EH (cell line): ENCODE measurements at regions not wholly inside any gene's neighbourhood (a gene's known extent, or its start where the extent isn't known, plus 50 kb on each side); places are given as distances from the start of the nearest gene placed in this dataset.
"Not testable (repeated sequence)": the region's sequence is repeated elsewhere in the genome, so short reads cannot be mapped to it uniquely, and the experiment has no call there.

Source experiments
- DNase-seq: peaks from one replicate; pipeline ENCODE4 v3.0.0-alpha.2; 2015; ENCODE audit warnings: low read depth

DNA sequence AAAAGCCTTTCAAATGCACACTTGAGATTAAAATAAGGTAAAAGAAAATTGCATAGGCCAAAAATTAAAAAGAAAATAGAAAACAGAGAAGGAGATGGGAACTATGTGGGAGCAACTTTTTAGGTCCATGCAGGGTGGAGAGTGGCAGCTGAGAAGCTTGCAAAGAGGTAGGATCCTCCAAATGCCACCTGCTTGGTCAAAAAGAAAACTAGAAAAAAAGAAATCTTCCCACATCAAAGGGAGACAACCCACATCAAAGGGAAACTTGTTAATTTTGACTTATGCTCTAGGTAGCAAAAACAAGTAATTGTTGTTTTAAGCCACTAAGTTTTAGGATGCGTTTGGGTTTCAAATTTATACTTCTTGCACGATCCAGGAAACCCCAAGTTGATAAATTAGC is 342.9 kb downstream of the IL20RB start:
- DNase-seq: no peak

DNA sequence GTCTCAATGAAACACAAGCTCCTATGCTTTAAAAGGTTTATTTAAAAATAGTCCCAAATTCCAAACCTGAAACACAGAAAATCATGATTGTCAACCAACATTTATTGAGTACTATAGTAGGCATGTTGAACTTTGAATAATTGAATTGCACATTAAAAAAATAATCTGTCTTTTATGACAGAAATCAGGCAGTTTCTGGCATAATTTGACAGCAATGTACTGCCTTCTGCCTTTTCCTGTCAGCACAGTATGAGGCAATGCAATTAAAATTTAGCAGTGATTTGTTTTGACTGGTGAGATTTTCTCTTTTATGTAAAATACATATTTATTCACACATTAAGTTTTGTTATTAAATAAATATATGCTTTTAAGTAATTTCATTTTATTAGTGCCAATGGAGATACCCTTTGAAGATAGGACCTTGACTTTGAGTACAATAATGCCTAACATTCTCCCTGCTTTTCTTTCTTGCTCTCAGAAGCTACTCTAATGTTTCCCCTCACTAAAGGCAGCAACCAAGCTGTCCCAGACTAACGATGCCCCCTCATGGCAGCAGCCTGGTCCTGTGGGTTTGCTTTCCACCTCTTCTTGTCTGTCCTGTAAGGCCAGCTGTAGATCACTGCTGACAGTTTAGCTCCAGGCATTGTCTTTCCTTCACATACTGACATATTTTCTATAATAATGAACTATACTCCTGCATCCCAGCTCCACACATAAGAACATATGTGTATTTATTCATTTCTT is 346.7 kb downstream of the IL20RB start:
- DNase-seq: no peak

GRCh38 chr3:137324114-137324513 is 366.3 kb downstream of the IL20RB start:
- no peak for DNase-seq

GRCh38 chr3:137325170-137325569 is 367.4 kb downstream of the IL20RB start:
- DNase-seq: no peak

GRCh38 chr3:137325934-137326333 is 368.2 kb downstream of the IL20RB start:
- DNase-seq: no peak

- DNase-seq: no peak
These were observed 371.8 kb downstream of the IL20RB start for GRCh38 chr3:137329594-137329993.

DNA sequence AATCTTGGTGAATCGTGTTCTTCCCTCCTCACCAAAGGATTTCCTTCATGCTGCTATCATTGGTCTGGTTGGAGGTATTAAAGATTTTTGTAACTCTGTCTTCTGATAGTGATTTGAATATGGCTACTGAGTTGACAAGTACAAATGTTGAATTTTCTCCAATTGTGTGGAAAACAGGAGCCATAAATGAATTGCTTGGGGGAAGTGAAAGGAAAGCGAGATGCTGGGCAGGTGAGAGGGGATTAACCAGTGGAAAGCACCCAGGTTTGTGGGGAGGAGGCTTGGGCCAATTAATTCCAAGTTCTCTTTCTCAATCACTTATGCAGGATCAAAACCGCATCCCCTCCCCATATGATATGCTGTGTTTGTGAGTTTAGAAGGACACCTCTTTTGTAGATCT is 372.5 kb downstream of the IL20RB start:
- no peak for DNase-seq

DNA sequence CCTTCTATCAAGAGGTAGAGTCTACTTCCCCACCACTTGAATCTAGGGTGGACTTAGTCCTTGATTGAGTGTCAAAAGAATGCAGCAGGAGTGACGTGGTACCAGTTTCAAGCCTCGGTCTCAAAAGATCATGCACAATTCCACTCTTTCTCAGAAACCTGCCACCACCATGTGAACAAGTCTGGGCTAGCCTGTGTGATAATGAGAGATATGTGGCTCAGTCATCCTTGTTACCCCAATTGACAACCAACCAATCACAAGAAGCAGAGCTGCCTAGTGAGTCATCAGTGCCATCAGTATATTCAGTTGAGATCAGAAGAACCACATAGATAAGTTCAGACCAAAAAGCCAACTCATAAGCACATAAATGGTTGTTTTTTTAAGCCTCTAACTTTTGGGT is 374.5 kb downstream of the IL20RB start:
- no peak for DNase-seq

DNA sequence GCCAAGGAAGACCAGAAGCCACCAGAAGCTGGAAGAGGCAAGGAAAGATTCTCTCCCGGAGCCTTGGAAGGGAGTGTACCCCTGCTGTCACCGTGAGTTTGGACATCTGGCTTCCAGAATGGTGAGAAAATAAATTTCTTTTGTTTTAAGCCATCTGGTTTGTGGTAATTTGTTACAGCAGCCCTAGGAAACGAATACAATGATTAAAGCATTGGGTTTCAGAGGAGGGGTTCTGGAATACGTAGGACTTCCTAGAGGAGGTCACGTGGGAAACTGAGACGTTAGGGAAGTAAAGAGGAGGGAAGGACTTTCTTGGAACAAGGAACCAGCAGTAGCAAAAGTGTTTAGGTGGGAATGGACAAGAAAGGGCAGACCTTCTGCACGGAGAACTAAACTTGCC is 377.7 kb downstream of the IL20RB start:
- DNase-seq: no peak

- DNase-seq: not testable (repeated sequence)
These were observed 380.6 kb downstream of the IL20RB start for GRCh38 chr3:137338400-137338799.

GRCh38 chr3:137343283-137343682 is 385.5 kb downstream of the IL20RB start:
- no peak for DNase-seq

DNA sequence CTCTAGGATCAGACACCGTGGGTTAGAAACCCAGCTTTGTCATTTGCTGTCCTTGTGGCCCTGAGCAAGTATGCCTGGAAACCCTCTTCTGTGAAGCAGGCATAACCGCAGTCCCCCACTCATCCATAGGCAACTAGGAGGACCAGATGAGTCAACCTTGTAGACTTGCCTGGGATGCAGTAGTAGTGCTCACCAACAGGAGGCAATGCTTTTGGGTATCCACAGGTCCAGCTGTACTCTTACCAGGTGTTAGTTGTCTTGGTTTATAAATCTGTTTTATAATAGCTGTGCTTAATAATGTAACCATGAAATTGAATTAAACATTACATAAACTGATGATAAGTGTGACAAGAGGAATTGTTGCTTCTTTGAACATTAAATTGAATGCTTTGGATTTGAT is 389.3 kb downstream of the IL20RB start:
- no peak for DNase-seq

- DNase-seq: no peak
These were observed 390.1 kb downstream of the IL20RB start for GRCh38 chr3:137347817-137348368.

GRCh38 chr3:137348936-137349335 is 391.2 kb downstream of the IL20RB start:
- DNase-seq: no peak

- DNase-seq: no peak
These were observed 392.0 kb downstream of the IL20RB start for GRCh38 chr3:137349557-137350348.

GRCh38 chr3:137360531-137361201 is 402.9 kb downstream of the IL20RB start:
- no peak for DNase-seq

DNA sequence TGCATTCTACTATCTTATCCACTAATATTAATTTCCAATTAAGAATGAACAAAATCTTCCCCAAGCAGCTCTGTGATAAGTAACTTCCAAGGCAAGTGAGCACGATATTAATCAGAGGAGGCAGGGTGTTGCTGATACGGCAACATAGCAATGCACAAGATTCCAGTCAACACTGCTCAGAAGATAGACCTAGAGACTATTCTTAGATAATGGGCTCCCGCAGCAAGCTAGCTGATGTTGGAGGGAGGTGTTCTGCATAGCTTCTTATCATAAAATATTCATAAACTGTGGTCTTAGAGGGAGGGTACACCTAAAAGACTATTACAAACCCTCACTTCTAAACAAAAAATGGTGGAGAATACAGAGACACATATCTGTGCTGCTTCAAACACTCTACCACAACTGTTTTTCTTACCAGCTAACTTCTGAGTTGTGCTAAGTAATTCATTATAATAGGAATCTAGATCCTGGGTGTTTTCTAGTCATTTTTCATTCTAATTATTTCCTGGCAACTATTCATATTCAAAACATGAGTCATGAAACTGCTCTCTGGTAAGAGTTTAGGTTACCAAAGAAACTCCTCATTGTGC is 382.0 kb upstream of the SOX14 start:
- DNase-seq: no peak

GRCh38 chr3:137385922-137386321 is 378.2 kb upstream of the SOX14 start:
- no peak for DNase-seq

DNA sequence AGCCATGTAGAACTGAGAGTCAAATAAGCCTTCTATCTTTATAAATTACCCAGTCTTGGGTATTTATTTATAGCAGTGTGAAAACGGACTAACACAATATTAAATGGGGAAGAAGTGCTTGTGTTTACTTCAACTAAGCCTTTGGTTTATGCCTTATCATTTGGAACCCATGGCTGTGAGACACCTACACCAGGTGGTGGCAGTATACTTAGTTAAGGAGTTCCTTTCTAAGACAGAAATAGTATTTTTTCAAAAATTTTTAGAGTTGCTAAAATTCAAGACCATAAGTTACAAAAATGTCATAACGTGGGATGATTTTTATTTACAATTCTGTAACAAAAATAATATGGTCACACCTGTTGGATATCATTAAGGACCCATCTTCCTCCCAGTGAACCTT is 354.5 kb upstream of the SOX14 start:
- no peak for DNase-seq

- DNase-seq: no peak
These were observed 354.1 kb upstream of the SOX14 start for GRCh38 chr3:137410028-137410427.

DNA sequence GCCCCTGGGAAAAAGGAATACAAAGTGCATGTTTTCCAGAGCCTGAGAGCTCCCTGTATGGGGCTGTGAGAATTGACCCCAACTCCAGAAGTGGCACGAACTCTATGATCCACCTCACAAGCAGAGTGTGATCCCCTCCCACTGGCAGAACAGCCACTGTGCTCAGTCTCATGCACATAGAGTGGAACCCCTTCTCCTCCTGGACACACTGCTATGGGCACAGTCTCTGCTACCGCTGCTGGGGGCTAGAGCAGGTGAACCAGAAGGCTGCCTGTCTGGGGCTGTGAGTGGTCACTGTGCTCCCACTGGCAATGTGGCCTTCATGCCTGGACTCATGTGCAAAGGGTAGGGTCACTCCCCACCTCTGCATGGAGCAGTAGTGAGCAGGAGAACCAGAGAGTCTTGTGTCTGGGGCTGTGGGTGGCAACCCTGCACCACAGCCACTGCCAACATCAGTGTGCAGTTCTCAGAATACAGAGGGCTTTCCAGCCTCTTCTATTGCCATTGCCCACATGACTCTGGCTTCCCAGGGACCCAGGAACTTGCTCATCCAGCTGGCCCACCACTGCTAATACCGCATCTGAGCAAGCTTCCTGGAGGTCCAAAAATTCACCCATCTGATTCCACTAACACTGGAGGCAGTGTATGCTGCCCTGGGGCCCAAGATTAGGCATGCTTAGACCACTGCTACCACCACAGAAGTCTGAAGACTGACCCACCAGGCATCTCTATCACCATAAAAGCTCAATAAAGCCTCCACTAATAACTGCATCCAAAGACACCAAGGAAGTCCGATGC is 343.7 kb upstream of the SOX14 start:
- no peak for DNase-seq
